CD4-positive, alpha-beta T cell treated with Interleukin-12 subunit alpha and Interleukin-12 subunit beta, for 1 hour (primary cell): ENCODE measurements at regions not wholly inside any gene's neighbourhood (a gene's known extent, or its start where the extent isn't known, plus 50 kb on each side); places are given as distances from the start of the nearest gene placed in this dataset.

Experiments used
- DNase-seq: peaks from one replicate; pipeline ENCODE4 v3.0.0-alpha.2; 2020

DNA sequence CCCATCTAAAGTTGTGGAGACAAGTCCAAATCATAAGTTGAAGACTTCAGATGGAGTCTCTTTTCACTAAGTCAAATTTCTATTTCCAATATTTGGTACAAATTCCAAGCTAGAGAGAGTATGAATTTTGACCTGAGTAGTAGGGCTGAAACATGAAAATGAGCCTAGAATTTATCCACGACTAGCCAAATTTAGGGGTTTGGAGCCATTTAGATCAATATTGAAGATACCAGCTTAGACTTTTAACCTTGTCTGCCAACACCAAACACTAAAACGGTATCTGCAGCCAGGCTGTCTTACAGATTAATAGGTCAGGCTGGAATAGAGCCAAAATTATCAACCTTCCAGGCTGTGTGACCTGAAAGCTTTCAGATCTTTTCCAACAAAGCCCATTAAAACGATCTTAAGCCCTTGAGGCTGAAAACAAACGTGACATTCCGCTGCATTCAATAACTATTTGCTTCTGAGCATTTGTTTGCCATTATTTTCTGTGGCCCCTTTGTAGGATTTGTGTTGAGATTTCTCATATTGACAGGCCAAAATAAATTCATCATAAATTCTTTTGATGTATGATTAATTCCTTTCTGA, 268.7 kb upstream of the DKK2 start:
- no peak for DNase-seq

DNA sequence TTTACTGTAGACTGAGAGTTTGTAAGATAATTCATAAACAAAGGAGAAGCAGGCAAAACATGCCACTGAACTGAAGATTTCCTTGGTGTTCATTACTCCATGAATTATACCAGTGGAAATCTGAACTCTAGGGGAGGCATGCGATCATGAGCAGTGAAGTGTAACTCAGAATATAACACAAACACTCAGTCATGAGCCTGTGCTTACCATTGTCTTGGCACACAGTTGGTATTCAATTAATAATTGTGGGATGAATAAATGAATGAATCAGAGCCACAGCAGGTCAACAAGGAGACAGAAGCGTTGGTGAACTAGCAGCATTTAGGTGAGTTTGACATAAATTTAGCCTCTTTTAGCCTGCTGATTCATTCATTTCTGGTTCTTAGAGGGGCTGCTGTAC, 263.5 kb upstream of the DKK2 start:
- no peak for DNase-seq

DNA sequence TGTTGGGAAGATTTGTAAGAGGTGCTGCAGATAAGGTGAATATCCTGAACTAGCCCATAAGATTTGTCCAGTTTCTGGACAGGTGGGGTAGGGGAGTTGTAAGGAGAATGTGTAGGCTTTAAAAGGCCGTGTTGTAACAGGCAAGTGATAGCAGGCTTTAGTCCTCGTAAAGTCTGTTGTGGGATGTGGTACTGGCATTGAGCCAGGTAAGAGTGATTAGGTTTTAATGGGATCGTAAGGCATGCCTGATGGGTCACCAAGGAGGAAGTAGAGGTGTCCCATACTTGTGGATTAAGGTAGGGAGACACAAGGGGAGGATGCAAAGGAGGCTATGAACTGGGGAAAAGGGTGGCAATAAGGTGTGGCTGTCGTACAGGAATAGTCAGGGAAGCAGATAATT, 256.9 kb upstream of the DKK2 start:
- DNase-seq = no peak

DNA sequence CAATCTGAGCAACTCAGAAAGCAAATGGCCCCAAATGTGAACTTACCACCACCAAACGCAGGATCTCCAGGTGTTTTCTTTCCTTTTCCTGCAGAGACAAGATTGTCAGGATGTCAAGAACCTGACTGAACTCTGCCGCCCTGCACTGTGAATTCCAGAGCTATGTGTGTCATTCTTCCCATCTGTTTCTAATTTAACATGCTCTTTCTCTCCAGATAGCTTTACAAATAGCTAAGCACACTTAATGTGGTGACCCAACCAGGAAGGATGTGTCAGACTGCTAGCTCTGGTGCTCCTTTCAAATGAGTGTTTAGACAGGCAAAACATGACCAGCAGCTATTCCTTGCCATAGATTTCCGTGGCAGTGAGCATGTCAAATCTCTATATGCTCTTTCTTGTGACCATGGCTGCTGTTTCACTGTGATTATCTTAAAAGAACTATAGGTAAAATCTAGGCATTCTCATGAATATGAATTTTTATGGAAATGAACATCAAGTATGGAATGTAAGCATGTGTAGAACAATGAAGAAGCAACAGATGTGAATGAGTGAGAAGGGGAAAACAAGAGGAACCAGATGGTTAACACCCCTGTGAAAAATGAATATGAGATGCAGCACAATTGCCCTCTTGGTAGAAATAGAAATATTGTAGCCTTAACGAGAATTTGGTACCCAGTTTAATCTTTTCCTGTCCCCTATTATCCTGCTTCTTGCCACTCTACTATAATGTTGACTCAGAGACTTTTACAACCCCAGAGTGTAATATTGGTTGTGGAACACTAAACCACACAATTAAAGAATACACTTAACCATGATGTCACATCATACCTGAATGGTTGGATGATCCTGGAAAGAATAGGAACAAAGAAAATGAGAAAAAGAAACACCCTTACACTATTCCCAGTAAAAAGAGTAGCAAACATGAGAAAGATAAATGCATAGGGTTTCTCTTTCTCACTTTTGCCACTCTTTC, 247.8 kb upstream of the DKK2 start:
- DNase-seq = no peak

DNA sequence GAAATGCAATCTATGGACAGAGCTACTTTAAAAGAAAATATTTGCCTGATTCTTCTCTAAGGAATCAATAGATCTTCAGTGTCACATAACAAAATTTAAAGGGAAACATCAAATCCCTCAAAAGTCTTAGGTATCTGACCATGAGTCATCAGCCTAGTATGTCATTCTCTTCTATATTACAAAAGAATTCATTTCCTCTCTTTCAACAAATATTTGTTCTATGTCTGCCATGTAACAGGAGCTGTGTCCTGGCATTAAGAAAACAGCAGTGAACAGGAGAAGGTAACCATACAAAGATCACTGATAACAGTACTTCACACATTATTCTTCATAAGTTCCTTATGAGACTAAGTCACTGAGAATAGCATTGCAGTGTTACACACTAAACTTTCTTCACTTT, 243.6 kb upstream of the DKK2 start:
- DNase-seq = no peak

DNA sequence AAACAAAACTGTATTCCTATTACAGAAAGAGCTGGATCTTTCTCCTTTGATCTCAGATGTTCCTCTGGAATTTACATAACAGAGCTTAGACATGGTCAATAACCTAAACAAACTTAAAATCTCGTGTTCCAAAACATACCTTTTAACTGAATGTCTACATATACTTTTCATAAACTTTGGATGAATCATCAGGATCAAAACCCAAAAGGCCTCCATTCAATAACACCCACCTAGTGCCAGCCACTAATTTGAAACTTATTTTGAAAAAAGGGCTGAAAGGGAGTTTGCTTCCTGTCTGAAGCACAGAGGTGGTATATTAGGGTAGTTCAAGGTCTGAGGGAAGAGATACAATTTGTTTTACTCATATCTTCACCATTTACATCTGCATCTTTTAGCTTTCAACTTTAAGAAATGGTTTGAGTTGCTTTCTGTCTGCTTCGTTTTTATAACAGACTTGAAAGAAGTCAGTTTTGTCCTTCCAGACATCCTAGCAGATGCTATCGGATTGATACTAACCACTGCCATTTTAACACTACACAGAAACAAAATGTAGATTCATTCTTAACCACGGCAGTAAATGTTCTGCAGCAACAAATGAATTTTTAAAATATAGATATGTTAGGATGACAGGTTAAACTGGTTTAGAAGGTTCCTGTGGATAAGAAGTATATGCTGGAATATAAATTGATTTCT, 242.8 kb upstream of the DKK2 start:
- no peak for DNase-seq

DNA sequence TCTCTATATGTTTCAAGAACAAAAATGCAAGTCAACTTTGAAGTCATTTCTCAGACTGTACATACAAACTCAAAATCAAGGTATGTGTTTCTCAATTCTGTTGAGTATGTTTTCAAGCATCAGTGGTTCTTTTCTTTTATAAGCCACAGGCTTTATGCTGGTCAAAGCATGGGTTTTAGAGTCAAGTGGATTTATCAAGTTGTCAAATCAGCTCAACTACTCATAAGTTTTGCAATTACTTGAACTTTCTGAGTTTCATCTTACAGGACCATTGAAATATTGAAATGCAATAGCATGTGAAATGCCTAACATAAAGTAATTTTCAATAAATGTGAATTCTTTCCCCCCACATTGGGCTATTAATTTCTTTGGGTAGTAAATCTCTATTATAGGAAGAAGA, 239.9 kb upstream of the DKK2 start:
- no peak for DNase-seq

DNA sequence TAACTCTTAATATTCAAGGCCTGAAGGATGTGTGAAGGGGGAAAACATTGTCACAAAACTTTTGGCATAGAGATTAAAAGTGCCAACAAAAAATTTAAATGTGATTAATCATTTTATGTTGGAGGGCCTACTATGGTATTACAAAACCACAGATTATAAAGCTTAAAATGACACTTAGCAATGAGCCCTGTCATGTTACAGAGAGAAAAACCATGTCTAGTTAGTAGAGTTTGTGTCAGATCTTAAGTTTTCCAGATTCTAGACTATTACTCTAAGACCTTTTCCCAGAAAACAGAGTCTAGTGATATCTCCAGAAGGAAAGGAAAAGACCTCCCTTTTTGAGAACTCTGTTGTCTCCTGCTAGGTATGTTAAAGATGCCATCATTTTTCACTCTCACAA, 239.1 kb upstream of the DKK2 start:
- no peak for DNase-seq

DNA sequence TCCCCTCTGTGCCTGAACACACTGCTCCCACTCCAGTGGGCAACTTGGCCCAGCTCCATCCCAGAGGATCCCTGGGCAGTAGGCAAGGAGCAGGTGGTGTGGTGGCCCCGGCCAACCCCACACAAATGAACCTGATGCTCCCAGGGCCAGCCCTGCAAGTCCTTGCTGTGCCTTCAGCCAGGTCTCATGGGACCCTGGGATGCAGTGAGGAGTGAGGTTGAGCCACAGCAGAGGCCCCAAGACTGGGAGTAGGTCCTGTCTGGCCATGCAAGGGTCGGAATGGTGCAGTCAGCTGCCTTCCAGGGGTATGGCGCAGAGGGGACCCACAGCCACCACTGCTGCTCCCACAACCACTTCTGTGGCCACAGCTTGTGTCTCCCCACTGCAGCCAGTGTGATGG, 234.5 kb upstream of the DKK2 start:
- DNase-seq = no peak

DNA sequence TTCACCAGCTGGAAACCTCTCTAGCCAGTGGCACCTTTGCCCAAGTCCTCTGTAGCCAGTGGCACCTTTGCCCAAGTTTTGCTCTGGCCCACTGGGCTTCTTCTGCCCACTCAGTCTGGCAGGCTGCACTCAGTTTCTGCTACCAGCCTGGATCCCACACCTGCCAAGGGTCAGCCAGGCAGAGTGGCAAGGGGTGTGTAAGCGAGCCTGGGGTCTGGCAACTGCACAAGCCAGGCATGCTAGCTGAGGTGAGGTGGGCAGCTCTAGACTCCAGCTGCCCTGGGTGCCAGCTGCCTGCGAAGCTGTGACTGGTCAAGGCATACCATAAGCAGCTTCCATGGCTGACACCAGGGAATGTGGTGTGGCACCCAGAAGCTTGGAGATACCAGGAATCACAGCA, 233.1 kb upstream of the DKK2 start:
- DNase-seq = no peak

DNA sequence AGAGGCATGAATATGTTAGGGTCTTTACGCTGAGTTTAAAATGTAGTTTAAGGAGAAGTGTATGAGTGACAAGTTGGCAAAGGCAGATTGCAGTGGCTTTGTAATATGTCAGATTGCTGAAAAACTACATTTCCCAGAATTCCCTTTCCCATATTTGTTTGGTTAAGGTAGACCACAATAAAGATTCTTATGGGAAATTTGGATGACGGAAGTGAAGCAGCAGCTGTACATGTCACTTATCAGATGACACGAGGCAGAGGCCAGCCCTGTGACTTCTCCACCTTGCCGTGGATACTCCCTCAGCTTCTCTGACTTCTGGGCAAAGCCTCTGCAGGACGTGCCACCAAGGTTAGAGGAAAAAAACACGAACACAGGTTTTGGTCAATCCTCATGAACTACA, 229.7 kb upstream of the DKK2 start:
- no peak for DNase-seq

DNA sequence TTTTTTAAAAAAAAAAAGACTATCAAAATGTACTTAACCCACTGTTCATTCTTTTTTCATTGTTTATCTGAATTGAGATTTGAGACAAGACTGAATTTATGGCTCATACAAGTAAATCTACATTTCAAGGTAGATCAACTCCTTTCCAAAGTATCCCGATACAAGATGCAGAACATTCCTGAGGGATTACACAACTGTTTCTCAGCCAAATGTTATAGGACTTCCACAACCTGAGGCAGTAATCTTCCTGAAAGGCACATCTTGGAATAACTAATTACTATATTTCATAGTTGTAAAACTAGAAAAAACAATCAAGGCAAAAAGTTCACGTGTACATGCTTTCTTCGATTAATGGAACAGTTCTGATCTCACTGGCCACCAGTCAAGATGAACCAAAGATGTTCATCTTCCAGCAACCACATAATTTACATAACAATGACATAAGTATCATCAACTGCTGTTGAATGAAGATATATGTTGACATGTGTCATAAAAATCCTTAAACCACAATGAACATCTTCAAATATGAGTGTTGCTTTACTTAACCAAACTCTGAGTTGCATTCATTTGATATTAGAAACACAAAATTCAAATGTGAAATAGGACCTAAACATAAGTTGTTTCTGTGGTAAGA, 225.2 kb upstream of the DKK2 start:
- DNase-seq = no peak

DNA sequence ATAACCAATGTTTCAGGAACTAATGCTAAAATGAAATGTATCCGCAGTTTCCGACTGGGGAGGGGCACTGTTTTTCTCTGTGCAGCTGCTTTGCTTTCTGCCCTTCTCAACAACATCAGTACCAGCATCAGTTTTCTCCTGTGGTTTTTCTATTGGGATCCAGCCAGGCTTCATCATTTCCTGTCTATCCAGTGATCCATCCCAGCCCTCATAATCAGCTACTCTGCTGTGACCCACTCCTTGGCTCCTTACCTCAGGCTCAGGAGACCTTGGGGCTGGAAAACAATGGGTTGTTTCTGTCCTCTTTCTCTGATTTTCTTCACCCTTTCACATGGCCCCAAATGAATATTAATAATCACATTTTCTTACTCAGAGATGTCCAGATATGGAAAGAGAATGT, 222.2 kb upstream of the DKK2 start:
- no peak for DNase-seq

DNA sequence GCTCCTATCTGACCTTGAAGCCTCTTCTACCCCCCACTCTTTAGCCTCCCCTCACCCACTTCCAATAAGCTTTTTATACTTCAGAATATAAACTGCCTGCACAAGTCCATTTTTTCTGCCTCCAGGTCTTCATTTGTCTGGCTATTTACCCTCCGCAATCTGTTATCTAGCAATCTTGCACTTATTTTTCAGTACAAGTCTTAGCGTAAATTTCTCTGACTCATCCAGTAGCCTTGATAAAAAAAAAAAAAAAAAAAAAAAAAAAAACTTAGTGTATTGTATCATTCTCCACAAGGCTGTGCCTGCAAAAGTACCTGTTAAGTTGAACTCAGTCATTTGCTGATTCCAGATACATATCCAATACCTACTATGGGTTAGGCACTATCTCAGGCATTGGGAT, 219.5 kb upstream of the DKK2 start:
- no peak for DNase-seq

DNA sequence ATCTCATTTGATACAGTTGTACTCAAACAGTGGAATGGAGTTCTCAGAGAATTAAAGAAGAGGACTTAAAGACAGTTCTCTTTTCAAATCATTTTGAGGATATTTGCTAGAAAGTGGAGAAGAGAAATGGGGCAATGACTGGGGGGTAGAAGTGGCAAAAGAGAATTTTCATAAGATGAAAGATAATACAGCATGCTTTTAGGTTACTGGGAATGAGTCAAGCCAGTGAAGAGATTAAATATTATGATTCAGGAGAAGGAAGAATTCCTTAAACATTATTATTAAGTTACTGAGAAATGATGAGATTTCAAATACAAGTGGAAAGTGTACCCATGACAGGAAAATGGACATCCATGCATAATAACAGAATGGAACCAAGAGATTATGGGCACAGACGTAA, 219.0 kb upstream of the DKK2 start:
- DNase-seq = no peak

DNA sequence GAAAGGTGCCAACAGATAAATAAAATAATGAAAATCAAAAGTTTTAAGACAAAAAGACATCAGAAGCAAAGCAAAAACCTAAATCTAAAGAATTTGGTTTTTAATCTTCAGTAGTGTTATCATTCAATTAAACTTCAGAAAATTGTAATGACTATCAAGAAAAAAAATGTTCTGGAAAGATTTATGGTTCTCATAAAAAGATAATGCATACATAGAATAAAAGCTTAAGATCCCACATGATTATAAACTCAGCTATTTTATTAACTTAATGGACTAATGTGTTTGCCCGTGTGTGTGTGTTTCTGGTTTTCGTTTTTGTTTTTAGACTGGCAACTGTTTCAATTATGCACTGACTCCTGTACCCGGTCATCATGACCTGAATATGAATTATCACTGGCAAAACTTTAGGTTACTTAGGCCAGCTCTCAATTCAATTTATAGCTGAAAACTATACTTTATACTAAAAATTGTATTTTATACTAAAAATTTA, 217.5 kb upstream of the DKK2 start:
- no peak for DNase-seq

DNA sequence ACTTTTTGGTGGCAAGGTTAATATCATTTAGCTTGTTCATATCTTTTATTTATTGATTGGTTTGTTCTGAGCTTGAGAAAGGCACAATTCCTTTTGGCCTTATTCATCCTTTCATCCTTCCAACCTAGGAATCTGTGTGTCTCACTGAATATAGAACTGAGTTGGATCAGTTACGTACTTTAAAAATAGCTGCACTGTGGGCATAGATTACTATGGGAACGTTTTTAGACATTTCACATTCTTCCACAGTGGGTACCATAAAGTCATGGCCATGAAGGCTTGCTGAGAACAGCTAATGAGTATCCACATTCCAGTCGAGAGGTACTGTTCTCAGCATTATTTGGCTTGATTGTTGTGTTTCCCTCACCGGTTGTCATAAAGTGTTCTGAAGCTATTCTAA, 217.0 kb upstream of the DKK2 start:
- no peak for DNase-seq

DNA sequence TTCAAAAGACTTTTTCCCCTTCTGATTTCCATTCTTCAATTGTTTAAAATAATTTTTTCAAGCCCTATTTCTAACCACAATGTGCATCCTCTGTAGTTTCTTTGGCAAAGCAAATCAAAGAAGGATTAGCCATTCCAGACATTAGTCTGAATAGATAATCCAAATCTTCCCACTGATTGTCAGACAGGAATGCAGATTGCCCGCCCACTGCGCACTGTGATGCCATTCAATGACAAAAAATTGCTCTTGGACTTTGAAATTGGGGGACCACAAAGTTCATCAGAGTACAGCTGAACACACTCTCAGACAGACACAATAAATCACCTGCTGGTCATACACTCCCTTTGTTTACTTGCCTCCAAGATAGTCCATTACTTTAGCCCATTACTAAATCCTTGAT, 216.5 kb upstream of the DKK2 start:
- no peak for DNase-seq

DNA sequence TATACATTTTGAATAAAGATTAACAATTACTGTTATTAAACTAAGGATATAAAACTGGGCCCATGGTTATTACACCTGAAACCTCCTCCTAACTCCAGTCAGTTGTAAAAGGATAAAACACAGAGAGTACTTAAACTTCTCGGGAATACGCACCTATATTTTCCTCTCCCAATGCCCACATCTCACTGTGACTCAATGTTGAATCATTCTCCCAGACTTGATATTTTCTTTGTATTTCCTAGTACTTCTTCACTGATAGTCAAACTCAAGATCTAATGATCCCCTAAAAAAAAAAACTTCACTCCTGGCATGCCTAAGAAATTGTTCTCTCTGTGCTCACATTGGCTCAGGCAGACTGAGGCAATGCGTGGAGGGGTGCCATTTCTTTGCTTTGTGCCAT, 212.5 kb upstream of the DKK2 start:
- no peak for DNase-seq

DNA sequence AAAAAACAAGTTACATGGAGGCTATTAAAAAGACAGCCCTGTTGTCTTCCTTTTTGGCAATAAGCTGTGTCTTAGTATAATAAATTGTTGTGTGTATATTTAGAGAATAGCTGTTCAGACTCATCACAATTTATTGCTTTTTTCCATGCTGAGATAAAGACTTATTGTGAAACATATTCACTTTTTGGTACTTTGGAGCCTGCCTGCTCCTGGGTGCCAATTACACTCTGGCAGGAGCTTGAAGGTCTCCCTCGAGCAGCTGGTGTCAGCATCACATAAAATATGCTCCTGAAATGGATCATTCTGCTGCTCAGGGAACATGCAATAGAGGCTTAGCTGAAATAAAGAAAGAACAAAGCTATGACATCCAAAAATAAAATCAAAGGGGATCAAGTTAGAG, 211.6 kb upstream of the DKK2 start:
- no peak for DNase-seq

DNA sequence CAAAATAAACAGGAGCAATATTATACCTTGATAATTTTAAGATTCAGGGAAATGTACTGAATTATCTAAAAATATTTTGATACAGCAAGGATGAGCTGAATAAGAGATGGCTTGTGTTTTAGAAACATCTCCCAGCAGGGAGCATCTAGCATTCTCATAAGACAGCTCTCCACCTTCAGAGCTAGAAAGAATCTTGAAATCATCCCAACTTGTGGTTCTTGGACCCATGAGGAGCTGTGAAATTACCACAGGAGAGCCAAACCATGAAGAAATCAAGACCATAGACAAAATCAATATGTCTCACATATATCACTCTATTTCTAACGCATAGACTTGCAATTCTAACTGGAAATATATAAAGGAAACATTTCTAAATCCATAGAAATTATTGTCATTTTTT, 210.6 kb upstream of the DKK2 start:
- no peak for DNase-seq

DNA sequence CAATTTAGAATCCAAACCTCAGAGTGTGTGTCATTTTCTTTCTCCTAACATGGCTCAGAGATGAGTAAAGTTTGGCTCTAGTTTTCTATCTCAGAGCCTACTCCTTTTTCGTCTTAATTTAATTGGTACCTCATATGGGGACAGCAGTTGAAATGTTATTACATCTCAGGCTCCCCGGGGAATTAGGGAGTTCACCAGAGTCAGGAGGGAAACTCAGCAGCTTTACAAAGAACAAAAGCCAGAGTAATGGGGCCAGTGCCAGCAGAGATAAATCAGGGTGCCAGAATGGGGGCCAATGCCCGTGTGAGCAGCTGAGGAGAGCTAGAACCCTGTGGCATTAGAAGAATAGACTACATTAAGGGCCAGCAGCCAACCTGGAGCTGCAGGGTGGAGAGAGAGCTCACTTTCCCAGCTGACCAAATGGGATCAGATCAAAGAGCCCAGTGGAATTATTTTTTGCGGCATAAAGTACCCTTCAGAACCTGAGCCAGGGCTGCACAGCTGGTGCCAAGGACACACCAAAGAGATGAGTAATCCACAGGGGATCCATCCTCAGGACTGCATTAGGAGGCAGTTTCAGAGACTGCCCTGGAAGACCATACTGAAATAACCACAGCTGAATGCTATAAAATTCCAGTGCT, 207.1 kb upstream of the DKK2 start:
- DNase-seq = no peak

DNA sequence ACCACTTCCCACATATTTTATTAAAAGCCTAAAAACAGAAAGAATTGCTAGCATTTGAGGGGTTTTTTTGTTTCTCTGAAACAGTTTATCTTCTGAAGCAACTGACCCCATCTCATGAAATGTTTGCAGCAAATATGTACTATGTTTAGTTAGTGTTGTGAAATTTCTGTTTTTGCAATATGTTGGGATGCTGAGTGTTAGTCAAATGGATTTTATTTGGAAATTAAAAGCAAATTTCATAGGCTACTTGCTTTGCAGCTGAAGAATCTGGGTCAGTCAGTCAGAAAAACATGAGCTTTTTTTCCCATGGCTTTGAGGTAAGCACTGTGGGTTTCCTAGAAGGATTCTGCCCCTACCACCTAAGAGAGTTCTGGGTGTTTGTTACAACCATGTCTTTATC, 184.9 kb upstream of the DKK2 start:
- no peak for DNase-seq
